ENCODE measurements at regions not wholly inside any gene's neighbourhood (a gene's known extent, or its start where the extent isn't known, plus 50 kb on each side); places are given as distances from the start of the nearest gene placed in this dataset.

- CTCF ChIA-PET = no interaction called here
- Histone ChIP-seq H3K36me3 (ENCODE audit: control insufficient read depth in 2 of 2, insufficient read depth in 1 of 2, low read length in 2 of 2) (no peaks in the 10 kb centered on the region), H3K9me3 (ENCODE audit: control insufficient read depth, insufficient read depth, low read depth, low read length) (no peaks in the 10 kb centered on the region), H3K4me1 (ENCODE audit: control insufficient read depth, insufficient read depth, low read length) (no peaks in the 10 kb centered on the region), H3K27ac (ENCODE audit: extremely low read depth, low read depth, low read length) (no peak overlapping the region), H3K4me3 (ENCODE audit: low read depth, low read length) (no peak overlapping the region)
- POLR2A ChIA-PET = no interaction called here
- TF ChIP-seq ZNF426 (tag by site-specific recombination; IDR thresholded peaks at IDR 0.05) (no peak), ZNF16 (tag by site-specific recombination; IDR thresholded peaks at IDR 0.05; ENCODE audit: low read depth) (no peak), ZNF423 (tag by site-specific recombination; IDR thresholded peaks at IDR 0.05) (no peak), ZNF121 (tag by site-specific recombination; IDR thresholded peaks at IDR 0.05) (no peak), GLIS2 (tag by site-specific recombination; IDR thresholded peaks at IDR 0.05) (no peak), WT1 (tag by site-specific recombination; IDR thresholded peaks at IDR 0.05) (no peak), ZNF114 (tag by site-specific recombination; IDR thresholded peaks at IDR 0.05) (no peak), ZNF610 (tag by site-specific recombination; IDR thresholded peaks at IDR 0.05; ENCODE audit: borderline replicate concordance) (no peak), ZFP37 (tag by site-specific recombination; IDR thresholded peaks at IDR 0.05) (no peak), ZNF223 (tag by site-specific recombination; IDR thresholded peaks at IDR 0.05) (no peak), ZFHX2 (tag by site-specific recombination; conservative IDR thresholded peaks at IDR 0.05) (no peak)
- TF ChIP-seq, protein P1, sequence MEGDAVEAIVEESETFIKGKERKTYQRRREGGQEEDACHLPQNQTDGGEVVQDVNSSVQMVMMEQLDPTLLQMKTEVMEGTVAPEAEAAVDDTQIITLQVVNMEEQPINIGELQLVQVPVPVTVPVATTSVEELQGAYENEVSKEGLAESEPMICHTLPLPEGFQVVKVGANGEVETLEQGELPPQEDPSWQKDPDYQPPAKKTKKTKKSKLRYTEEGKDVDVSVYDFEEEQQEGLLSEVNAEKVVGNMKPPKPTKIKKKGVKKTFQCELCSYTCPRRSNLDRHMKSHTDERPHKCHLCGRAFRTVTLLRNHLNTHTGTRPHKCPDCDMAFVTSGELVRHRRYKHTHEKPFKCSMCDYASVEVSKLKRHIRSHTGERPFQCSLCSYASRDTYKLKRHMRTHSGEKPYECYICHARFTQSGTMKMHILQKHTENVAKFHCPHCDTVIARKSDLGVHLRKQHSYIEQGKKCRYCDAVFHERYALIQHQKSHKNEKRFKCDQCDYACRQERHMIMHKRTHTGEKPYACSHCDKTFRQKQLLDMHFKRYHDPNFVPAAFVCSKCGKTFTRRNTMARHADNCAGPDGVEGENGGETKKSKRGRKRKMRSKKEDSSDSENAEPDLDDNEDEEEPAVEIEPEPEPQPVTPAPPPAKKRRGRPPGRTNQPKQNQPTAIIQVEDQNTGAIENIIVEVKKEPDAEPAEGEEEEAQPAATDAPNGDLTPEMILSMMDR (tag by site-specific recombination; IDR thresholded peaks at IDR 0.05) = no peak
- TF ChIP-seq, protein P2, sequence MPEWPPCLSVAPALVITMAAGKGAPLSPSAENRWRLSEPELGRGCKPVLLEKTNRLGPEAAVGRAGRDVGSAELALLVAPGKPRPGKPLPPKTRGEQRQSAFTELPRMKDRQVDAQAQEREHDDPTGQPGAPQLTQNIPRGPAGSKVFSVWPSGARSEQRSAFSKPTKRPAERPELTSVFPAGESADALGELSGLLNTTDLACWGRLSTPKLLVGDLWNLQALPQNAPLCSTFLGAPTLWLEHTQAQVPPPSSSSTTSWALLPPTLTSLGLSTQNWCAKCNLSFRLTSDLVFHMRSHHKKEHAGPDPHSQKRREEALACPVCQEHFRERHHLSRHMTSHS (tag by site-specific recombination; IDR thresholded peaks at IDR 0.05) = no peak
- TF ChIP-seq, protein P3, sequence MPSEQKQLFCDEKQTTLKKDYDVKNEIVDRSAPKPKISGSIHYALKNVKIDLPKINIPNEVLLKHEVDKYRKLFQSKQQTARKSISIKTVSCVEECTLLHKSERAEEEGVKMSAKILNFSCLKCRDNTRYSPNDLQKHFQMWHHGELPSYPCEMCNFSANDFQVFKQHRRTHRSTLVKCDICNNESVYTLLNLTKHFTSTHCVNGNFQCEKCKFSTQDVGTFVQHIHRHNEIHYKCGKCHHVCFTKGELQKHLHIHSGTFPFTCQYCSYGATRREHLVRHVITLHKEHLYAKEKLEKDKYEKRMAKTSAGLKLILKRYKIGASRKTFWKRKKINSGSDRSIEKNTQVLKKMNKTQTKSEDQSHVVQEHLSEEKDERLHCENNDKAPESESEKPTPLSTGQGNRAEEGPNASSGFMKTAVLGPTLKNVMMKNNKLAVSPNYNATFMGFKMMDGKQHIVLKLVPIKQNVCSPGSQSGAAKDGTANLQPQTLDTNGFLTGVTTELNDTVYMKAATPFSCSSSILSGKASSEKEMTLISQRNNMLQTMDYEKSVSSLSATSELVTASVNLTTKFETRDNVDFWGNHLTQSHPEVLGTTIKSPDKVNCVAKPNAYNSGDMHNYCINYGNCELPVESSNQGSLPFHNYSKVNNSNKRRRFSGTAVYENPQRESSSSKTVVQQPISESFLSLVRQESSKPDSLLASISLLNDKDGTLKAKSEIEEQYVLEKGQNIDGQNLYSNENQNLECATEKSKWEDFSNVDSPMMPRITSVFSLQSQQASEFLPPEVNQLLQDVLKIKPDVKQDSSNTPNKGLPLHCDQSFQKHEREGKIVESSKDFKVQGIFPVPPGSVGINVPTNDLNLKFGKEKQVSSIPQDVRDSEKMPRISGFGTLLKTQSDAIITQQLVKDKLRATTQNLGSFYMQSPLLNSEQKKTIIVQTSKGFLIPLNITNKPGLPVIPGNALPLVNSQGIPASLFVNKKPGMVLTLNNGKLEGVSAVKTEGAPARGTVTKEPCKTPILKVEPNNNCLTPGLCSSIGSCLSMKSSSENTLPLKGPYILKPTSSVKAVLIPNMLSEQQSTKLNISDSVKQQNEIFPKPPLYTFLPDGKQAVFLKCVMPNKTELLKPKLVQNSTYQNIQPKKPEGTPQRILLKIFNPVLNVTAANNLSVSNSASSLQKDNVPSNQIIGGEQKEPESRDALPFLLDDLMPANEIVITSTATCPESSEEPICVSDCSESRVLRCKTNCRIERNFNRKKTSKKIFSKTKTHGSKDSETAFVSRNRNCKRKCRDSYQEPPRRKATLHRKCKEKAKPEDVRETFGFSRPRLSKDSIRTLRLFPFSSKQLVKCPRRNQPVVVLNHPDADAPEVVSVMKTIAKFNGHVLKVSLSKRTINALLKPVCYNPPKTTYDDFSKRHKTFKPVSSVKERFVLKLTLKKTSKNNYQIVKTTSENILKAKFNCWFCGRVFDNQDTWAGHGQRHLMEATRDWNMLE (tag by site-specific recombination; conservative IDR thresholded peaks at IDR 0.05; ENCODE audit: low read depth) = no peak
Measured at GRCh38 chr7:52462474-52462873, 573.0 kb upstream of the POM121L12 start.

DNA sequence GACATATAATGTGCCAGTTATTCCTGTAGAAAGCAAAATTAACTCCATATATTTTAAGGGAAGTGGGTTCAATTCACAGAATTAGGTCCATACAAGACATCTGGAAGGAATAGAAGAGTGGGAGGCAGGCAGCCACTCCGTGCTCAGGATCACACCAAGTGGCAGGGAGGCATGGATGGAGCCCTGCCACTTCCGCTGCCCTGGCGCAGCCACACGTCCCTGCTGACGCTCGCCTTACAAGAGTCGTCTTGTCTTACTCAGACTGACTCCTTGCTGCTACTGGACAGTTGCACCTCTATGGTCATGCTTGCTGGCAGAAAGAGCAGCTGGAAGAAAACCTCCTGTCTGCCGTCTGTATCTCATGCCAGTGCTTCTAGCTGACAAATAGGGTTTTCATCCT, 579.9 kb upstream of the POM121L12 start:
- no peak for TF ChIP-seq TRIM28 (IDR thresholded peaks at IDR 0.05; ENCODE audit: borderline replicate concordance, low read length)
- Histone ChIP-seq H3K4me3 (ENCODE audit: low read depth, low read length) (no peak overlapping the region), H3K36me3 (ENCODE audit: control insufficient read depth in 2 of 2, insufficient read depth in 1 of 2, low read length in 2 of 2) (no peaks in the 10 kb centered on the region), H3K27ac (ENCODE audit: extremely low read depth, low read depth, low read length) (no peak overlapping the region), H3K9me3 (ENCODE audit: control insufficient read depth, insufficient read depth, low read depth, low read length) (no peaks in the 10 kb centered on the region), H3K4me1 (ENCODE audit: control insufficient read depth, insufficient read depth, low read length) (no peaks in the 10 kb centered on the region)
- ChIA-PET POLR2A (no interaction called here), CTCF (no interaction called here)

DNA sequence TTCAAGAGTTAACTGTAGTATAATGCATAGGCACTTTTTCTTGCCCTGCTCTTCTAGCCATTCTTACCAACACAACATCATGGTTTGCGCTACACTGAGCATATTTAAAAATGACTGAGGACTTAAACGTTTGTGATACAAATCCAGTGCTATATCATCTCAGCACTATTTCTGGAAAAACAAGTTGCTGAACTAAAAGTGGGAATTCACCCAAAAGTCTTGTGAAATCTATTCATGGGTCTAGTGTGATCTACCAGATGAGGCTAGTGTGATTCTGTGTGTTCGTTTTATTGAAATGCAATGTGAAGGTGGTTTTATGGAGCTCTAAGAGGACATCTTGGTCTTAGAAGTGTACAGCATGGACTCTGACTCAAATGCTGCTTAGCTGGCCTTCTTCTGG, 584.6 kb upstream of the POM121L12 start:
- Histone ChIP-seq H3K4me1 (ENCODE audit: control insufficient read depth, insufficient read depth, low read length) (no peaks in the 10 kb centered on the region), H3K4me3 (ENCODE audit: low read depth, low read length) (no peak overlapping the region), H3K27ac (ENCODE audit: extremely low read depth, low read depth, low read length) (no peak overlapping the region), H3K36me3 (ENCODE audit: control insufficient read depth in 2 of 2, insufficient read depth in 1 of 2, low read length in 2 of 2) (no peaks in the 10 kb centered on the region), H3K9me3 (ENCODE audit: control insufficient read depth, insufficient read depth, low read depth, low read length) (no peaks in the 10 kb centered on the region)
- no peak for TF ChIP-seq ZNF354C (tag by site-specific recombination; IDR thresholded peaks at IDR 0.05; ENCODE audit: borderline replicate concordance, low read depth)
- CTCF ChIA-PET = no interaction called here
- POLR2A ChIA-PET = no interaction called here

Data from HEK293 (cell line).